ENCODE measurements at regions not wholly inside any gene's neighbourhood (a gene's known extent, or its start where the extent isn't known, plus 50 kb on each side); places are given as distances from the start of the nearest gene placed in this dataset.

- H3K9me2 ChIP-seq (replicated peaks; ENCODE audit: low read length) = no peaks in the 10 kb centered on the region
- CTCF ChIA-PET = no interaction called here
Measured at GRCh38 chr9:107609547-107609946, 120.0 kb upstream of the KLF4 start.

GRCh38 chr9:107606149-107606790, 116.7 kb upstream of the KLF4 start:
- Histone ChIP-seq H4K20me1 (ENCODE audit: low read length) (no peaks in the 10 kb centered on the region), H3K9ac (ENCODE audit: low read length) (no peak overlapping the region), H3K4me1 (ENCODE audit: insufficient read depth, low read length) (no peaks in the 10 kb centered on the region), H3K79me2 (ENCODE audit: low read length) (no peaks in the 10 kb centered on the region), H3K27me3 (ENCODE audit: low read length) (no peaks in the 10 kb centered on the region), H2AFZ (ENCODE audit: low read length) (no peak overlapping the region), H3F3A (ENCODE audit: low read length, unreplicated experiment) (no peaks in the 10 kb centered on the region), H3K4me2 (ENCODE audit: low read length) (no peak overlapping the region), H3K36me3 (ENCODE audit: low read depth, low read length) (no peaks in the 10 kb centered on the region), H3K9me2 (replicated peaks; ENCODE audit: low read length) (no peaks in the 10 kb centered on the region), H3K9me3 (ENCODE audit: low read length) (no peaks in the 10 kb centered on the region), H3K4me3 (ENCODE audit: low read length) (no peak overlapping the region), H3K27ac (ENCODE audit: low read length) (no peak overlapping the region)
- BruUV-seq (replicated peaks) = no TSS peak
- intact Hi-C loops (cut with micrococcal nuclease) = no loop called here
- no peak for ATAC-seq
- TF ChIP-seq EZH2phosphoT487 (IDR thresholded peaks at IDR 0.05; ENCODE audit: borderline replicate concordance, low read length) = no peak
- TF ChIP-seq, protein P1, sequence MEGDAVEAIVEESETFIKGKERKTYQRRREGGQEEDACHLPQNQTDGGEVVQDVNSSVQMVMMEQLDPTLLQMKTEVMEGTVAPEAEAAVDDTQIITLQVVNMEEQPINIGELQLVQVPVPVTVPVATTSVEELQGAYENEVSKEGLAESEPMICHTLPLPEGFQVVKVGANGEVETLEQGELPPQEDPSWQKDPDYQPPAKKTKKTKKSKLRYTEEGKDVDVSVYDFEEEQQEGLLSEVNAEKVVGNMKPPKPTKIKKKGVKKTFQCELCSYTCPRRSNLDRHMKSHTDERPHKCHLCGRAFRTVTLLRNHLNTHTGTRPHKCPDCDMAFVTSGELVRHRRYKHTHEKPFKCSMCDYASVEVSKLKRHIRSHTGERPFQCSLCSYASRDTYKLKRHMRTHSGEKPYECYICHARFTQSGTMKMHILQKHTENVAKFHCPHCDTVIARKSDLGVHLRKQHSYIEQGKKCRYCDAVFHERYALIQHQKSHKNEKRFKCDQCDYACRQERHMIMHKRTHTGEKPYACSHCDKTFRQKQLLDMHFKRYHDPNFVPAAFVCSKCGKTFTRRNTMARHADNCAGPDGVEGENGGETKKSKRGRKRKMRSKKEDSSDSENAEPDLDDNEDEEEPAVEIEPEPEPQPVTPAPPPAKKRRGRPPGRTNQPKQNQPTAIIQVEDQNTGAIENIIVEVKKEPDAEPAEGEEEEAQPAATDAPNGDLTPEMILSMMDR (conservative IDR thresholded peaks at IDR 0.05; ENCODE audit: low read depth, low read length) = no peak
- ChIA-PET CTCF (no interaction called here), POLR2A (ENCODE audit: unreplicated experiment) (no interaction called here)
- no peak for DNase-seq

More at GRCh38 chr9:107609547-107609946, 120.0 kb upstream of the KLF4 start:
- no peaks in the 10 kb centered on the region for H3K36me3 ChIP-seq (ENCODE audit: low read depth, low read length)
- no peaks in the 10 kb centered on the region for H3K9me3 ChIP-seq (ENCODE audit: low read length)
- no TSS peak for BruUV-seq (replicated peaks)
- no peak for TF ChIP-seq EZH2phosphoT487 (IDR thresholded peaks at IDR 0.05; ENCODE audit: borderline replicate concordance, low read length)
- no peak for TF ChIP-seq EZH2 (IDR thresholded peaks at IDR 0.05; ENCODE audit: low read length, unreplicated experiment)
- TF ChIP-seq, protein P1 (conservative IDR thresholded peaks at IDR 0.05; ENCODE audit: low read depth, low read length) = no peak
- H4K20me1 ChIP-seq (ENCODE audit: low read length) = no peaks in the 10 kb centered on the region
- no peak overlapping the region for H3K9ac ChIP-seq (ENCODE audit: low read length)
- H2AFZ ChIP-seq (ENCODE audit: low read length) = no peak overlapping the region
- ATAC-seq (no peak), DNase-seq (no peak)
- H3K79me2 ChIP-seq (ENCODE audit: low read length) = no peaks in the 10 kb centered on the region
- H3K4me1 ChIP-seq (ENCODE audit: insufficient read depth, low read length) = no peaks in the 10 kb centered on the region
- H3F3A ChIP-seq (ENCODE audit: low read length, unreplicated experiment) = no peaks in the 10 kb centered on the region
- no peak overlapping the region for H3K4me3 ChIP-seq (ENCODE audit: low read length)
- H3K27ac ChIP-seq (ENCODE audit: low read length) = no peak overlapping the region
- H3K27me3 ChIP-seq (ENCODE audit: low read length) = no peaks in the 10 kb centered on the region
- intact Hi-C loops (cut with micrococcal nuclease) = no loop called here
- POLR2A ChIA-PET (ENCODE audit: unreplicated experiment) = no interaction called here
- no peak overlapping the region for H3K4me2 ChIP-seq (ENCODE audit: low read length)

DNA sequence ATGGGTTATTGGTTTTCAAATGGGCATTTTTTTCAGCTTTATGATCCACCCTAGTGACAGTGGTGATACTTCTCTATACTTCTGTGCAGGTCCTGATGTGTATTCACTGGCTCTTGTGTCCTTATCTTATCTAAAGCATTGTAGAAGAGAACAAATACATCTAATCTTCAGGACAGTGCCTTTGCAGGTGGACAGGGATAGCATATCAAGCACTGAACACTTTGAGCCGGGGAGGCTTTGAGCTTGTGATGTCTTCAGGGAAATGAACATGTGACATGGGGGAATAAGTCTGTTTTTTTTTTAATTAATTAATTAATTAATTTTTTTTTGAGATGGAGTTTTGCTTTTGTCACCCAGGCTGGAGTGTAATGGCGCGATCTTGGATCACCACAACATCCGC, 115.5 kb upstream of the KLF4 start:
- intact Hi-C loops (cut with micrococcal nuclease) = no loop called here
- no peaks in the 10 kb centered on the region for H3K27me3 ChIP-seq (ENCODE audit: low read length)
- no peaks in the 10 kb centered on the region for H4K20me1 ChIP-seq (ENCODE audit: low read length)
- no peak overlapping the region for H2AFZ ChIP-seq (ENCODE audit: low read length)
- ChIA-PET POLR2A (ENCODE audit: unreplicated experiment) (no interaction called here), CTCF (no interaction called here)
- H3F3A ChIP-seq (ENCODE audit: low read length, unreplicated experiment) = no peaks in the 10 kb centered on the region
- no peak overlapping the region for H3K9ac ChIP-seq (ENCODE audit: low read length)
- no peak overlapping the region for H3K4me2 ChIP-seq (ENCODE audit: low read length)
- TF ChIP-seq EZH2phosphoT487 (IDR thresholded peaks at IDR 0.05; ENCODE audit: borderline replicate concordance, low read length) (no peak), EZH2 (IDR thresholded peaks at IDR 0.05; ENCODE audit: low read length, unreplicated experiment) (no peak)
- TF ChIP-seq, protein P1 (conservative IDR thresholded peaks at IDR 0.05; ENCODE audit: low read depth, low read length) = no peak
- no peaks in the 10 kb centered on the region for H3K4me1 ChIP-seq (ENCODE audit: insufficient read depth, low read length)
- H3K4me3 ChIP-seq (ENCODE audit: low read length) = no peak overlapping the region
- H3K36me3 ChIP-seq (ENCODE audit: low read depth, low read length) = no peaks in the 10 kb centered on the region
- no peaks in the 10 kb centered on the region for H3K9me3 ChIP-seq (ENCODE audit: low read length)
- DNase-seq (no peak), ATAC-seq (no peak)
- H3K79me2 ChIP-seq (ENCODE audit: low read length) = no peaks in the 10 kb centered on the region
- BruUV-seq (replicated peaks) = no TSS peak
- no peaks in the 10 kb centered on the region for H3K9me2 ChIP-seq (replicated peaks; ENCODE audit: low read length)
- H3K27ac ChIP-seq (ENCODE audit: low read length) = no peak overlapping the region
